Caco-2 (cell line): ENCODE measurements at regions not wholly inside any gene's neighbourhood (a gene's known extent, or its start where the extent isn't known, plus 50 kb on each side); places are given as distances from the start of the nearest gene placed in this dataset.

Experiments used
- BruUV-seq: library from RNA; stranded (reverse); fragments of 400-500 nt; replicated peaks from 2 replicates; lab custom pipeline; 2021; lab: Mats Ljungman, UMichigan
- CTCF ChIA-PET: fragments of 300-600 bp; sonication (Branson Sonifier 250); formaldehyde crosslinking; loops from one replicate; lab custom pipeline; 2022; ENCODE audit warnings: antibody characterized with exemption; lab: Charles Lee
- POLR2A ChIA-PET: fragments of 300-600 bp; sonication (Branson Sonifier 250); formaldehyde crosslinking; loops from one replicate; lab custom pipeline; 2022; ENCODE audit warnings: antibody characterized with exemption; lab: Charles Lee
- DNase-seq, 2 experiments: peaks; one replicate each; pipeline versions ENCODE4 v3.0.0 to v3.0.0-alpha.2; 2020 to 2022
- H3K27me3 ChIP-seq: replicated peaks from 2 replicates; pipeline ENCODE4 v1.6.0; 2011; ENCODE audit warnings: low read length; ENCODE audit not compliant: control insufficient read depth, insufficient read depth
- H3K36me3 ChIP-seq: 2 replicates; pipeline ENCODE4 v1.5.1; 2011; ENCODE audit warnings: low read length; ENCODE audit not compliant: control insufficient read depth, insufficient read depth
- H3K4me1 ChIP-seq: fragments of 250-450 bp; sonication (Bioruptor Pico); 2 replicates; pipeline ENCODE4 v1.5.1; 2020; ENCODE audit warnings: mild to moderate bottlenecking
- H3K4me3 ChIP-seq: 2 replicates; pipeline ENCODE4 v1.5.1; 2011; ENCODE audit warnings: low read depth, mild to moderate bottlenecking, control low read depth, low read length
- H3K9me3 ChIP-seq: fragments of 250-450 bp; sonication (Bioruptor Pico); 2 replicates; pipeline ENCODE4 v1.5.1; 2020; ENCODE audit warnings: mild to moderate bottlenecking, moderate library complexity
- H3K27ac Mint-ChIP-seq: one replicate; pipeline ENCODE4 v1.8.0; 2022; ENCODE audit warnings: mixed read lengths; ENCODE audit not compliant: unreplicated experiment
- H3K27me3 Mint-ChIP-seq: one replicate; pipeline ENCODE4 v1.8.0; 2022; ENCODE audit warnings: mixed read lengths; ENCODE audit not compliant: insufficient read depth, unreplicated experiment
- H3K36me3 Mint-ChIP-seq: one replicate; pipeline ENCODE4 v1.8.0; 2022; ENCODE audit warnings: mild to moderate bottlenecking, mixed read lengths; ENCODE audit not compliant: insufficient read depth, unreplicated experiment
- H3K4me1 Mint-ChIP-seq: one replicate; pipeline ENCODE4 v1.8.0; 2022; ENCODE audit warnings: low read depth, mixed read lengths; ENCODE audit not compliant: unreplicated experiment
- H3K4me3 Mint-ChIP-seq: one replicate; pipeline ENCODE4 v1.8.0; 2022; ENCODE audit warnings: mild to moderate bottlenecking, moderate library complexity, mixed read lengths; ENCODE audit not compliant: unreplicated experiment
- H3K9me3 Mint-ChIP-seq: one replicate; pipeline ENCODE4 v1.8.0; 2022; ENCODE audit warnings: mixed read lengths; ENCODE audit not compliant: unreplicated experiment
- intact Hi-C: fragments of 100-400 bp; cut with micrococcal nuclease; formaldehyde crosslinking; loops from one replicate; pipeline ENCODE4 v1.10.0; 2022; ENCODE audit not compliant: unreplicated experiment
- TF ChIP-seq, protein P1 (sequence below), 2 experiments: fragments of 200-600 bp in 1 of 2; IDR thresholded peaks; 1 replicate in 1 of 2; 2 replicates in 1 of 2; pipeline versions ENCODE4 v1.5.1 to v1.8.0; 2011 to 2022; ENCODE audit warnings: antibody characterized with exemption in 1 of 2, control low read depth in 1 of 2, inconsistent platforms in 1 of 2, low read depth in 1 of 2, low read length in 1 of 2, mild to moderate bottlenecking in 1 of 2, moderate library complexity in 1 of 2; ENCODE audit not compliant: insufficient read depth in 1 of 2, severe bottlenecking in 1 of 2, unreplicated experiment in 1 of 2

DNA sequence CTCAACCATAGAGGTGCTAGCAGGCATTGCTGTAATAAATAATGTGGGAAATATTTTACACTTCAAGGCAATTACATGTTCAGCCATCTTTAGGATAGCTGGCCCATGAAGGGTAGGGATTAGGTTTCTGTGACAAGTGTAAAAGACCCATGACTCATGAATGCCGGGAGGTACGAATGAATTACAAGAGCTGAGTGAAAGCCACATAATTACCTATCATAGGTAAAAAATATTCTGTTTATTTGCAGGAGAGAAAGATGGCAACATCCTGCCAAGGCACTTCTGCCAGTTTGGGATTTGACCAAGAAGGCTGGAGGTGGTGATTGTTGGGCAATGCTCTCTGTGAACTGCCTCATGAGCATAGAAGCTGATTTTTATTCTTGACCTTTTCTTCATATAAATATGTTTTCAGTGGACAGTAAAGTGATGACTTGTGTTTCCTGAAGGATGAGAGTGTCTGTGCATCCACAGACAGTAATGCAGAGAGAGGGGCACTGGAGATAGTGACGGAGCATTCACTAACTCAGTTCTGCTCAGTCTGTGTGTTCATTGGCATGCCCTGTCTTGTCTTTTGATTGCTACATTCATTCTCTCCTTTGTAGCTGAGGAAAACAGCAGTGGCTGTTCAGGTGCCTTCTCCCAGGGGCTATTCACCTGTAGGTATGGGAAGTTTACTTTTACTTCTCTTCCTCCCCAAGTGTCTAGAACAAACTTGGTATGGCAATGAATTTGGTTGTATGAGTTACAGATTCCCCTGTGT, 481.1 kb downstream of the TFAP2B start:
- Mint-ChIP-seq H3K36me3 (no peaks in the 10 kb centered on the region), H3K4me3 (no peak overlapping the region), H3K4me1 (no peaks in the 10 kb centered on the region), H3K27ac (no peak overlapping the region), H3K9me3 (no peaks in the 10 kb centered on the region), H3K27me3 (peaks cover 2% of the 10 kb centered on the region)
- no peaks in the 10 kb centered on the region for H3K36me3 ChIP-seq
- no TSS peak for BruUV-seq
- DNase-seq = no peak
- TF ChIP-seq, protein P1, sequence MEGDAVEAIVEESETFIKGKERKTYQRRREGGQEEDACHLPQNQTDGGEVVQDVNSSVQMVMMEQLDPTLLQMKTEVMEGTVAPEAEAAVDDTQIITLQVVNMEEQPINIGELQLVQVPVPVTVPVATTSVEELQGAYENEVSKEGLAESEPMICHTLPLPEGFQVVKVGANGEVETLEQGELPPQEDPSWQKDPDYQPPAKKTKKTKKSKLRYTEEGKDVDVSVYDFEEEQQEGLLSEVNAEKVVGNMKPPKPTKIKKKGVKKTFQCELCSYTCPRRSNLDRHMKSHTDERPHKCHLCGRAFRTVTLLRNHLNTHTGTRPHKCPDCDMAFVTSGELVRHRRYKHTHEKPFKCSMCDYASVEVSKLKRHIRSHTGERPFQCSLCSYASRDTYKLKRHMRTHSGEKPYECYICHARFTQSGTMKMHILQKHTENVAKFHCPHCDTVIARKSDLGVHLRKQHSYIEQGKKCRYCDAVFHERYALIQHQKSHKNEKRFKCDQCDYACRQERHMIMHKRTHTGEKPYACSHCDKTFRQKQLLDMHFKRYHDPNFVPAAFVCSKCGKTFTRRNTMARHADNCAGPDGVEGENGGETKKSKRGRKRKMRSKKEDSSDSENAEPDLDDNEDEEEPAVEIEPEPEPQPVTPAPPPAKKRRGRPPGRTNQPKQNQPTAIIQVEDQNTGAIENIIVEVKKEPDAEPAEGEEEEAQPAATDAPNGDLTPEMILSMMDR (IDR thresholded peaks at IDR 0.05; ENCODE audit: insufficient read depth in 1 of 2, low read depth in 1 of 2, low read length in 1 of 2, severe bottlenecking in 1 of 2, unreplicated experiment in 1 of 2) = no peak
- ChIA-PET CTCF (no interaction called here), POLR2A (no interaction called here)
- intact Hi-C loops = no loop called here
- H3K4me1 ChIP-seq = no peaks in the 10 kb centered on the region
- H3K27me3 ChIP-seq = no peaks in the 10 kb centered on the region
- no peak overlapping the region for H3K4me3 ChIP-seq
- no peaks in the 10 kb centered on the region for H3K9me3 ChIP-seq

DNA sequence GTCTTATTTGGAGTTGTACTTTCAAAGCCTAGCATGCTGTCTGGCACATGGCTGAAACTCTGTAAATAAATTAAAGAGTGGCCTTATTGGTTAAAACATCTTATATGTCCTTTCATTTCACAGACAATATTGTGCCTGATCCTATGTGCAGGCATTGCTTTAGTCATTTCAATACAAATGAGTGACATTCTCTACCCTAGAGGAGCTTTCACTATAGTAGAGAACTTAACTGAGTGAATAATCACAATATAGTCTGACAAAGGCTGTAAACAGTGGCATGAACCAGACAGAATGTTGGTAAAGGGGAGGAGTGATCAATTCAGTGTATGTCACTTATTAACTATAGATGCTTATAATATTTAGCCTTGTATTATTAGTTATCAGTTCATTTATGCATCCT, 481.8 kb downstream of the TFAP2B start:
- TF ChIP-seq, protein P1 (IDR thresholded peaks at IDR 0.05; ENCODE audit: insufficient read depth in 1 of 2, low read depth in 1 of 2, low read length in 1 of 2, severe bottlenecking in 1 of 2, unreplicated experiment in 1 of 2) = no peak
- DNase-seq = no peak
- Mint-ChIP-seq H3K9me3 (no peaks in the 10 kb centered on the region), H3K4me1 (no peaks in the 10 kb centered on the region), H3K27ac (no peak overlapping the region), H3K36me3 (no peaks in the 10 kb centered on the region), H3K4me3 (no peak overlapping the region), H3K27me3 (peaks cover 2% of the 10 kb centered on the region)
- H3K4me1 ChIP-seq = no peaks in the 10 kb centered on the region
- no peaks in the 10 kb centered on the region for H3K36me3 ChIP-seq
- H3K4me3 ChIP-seq = no peak overlapping the region
- H3K27me3 ChIP-seq = no peaks in the 10 kb centered on the region
- CTCF ChIA-PET = interaction anchor here (0.6 kb wide), 1 partner anchor 1109 kb away, joined by 3 read pairs; no protein-coding TSS in a partner anchor
- POLR2A ChIA-PET = no interaction called here
- no TSS peak for BruUV-seq
- H3K9me3 ChIP-seq = no peaks in the 10 kb centered on the region
- intact Hi-C loops = no loop called here

DNA sequence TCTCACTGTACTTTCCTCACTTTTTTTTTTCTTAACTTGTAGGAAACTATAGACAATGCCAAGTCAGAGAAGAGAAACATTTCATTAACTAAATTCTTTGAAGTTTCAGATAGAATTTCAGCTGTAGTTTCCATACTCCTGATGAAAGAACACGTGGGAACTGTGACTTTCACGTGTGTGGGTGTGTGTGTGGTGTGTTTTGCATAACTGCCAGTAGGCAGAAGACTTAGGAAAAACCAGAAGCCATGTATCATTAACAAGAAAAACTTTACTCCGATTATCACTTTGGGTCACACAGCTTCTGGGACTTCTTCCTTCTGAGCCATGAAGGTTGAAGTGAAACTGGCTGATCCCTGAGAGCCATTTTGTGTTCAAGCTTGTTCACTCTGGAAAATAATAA, 483.3 kb downstream of the TFAP2B start:
- POLR2A ChIA-PET = no interaction called here
- peaks cover 2% of the 10 kb centered on the region for H3K27me3 Mint-ChIP-seq
- H3K4me3 Mint-ChIP-seq = no peak overlapping the region
- no peaks in the 10 kb centered on the region for H3K4me1 ChIP-seq
- no peak overlapping the region for H3K4me3 ChIP-seq
- no peak for DNase-seq
- H3K27me3 ChIP-seq = no peaks in the 10 kb centered on the region
- H3K36me3 Mint-ChIP-seq = no peaks in the 10 kb centered on the region
- TF ChIP-seq, protein P1 (IDR thresholded peaks at IDR 0.05; ENCODE audit: insufficient read depth in 1 of 2, low read depth in 1 of 2, low read length in 1 of 2, severe bottlenecking in 1 of 2, unreplicated experiment in 1 of 2) = no peak
- intact Hi-C loops = no loop called here
- H3K9me3 Mint-ChIP-seq = no peaks in the 10 kb centered on the region
- BruUV-seq = no TSS peak
- H3K36me3 ChIP-seq = no peaks in the 10 kb centered on the region
- H3K9me3 ChIP-seq = no peaks in the 10 kb centered on the region
- no peak overlapping the region for H3K27ac Mint-ChIP-seq
- CTCF ChIA-PET = no interaction called here
- H3K4me1 Mint-ChIP-seq = no peaks in the 10 kb centered on the region
